Right ventricle myocardium inferior (tissue), 1 donor: ENCODE measurements at regions not wholly inside any gene's neighbourhood (a gene's known extent, or its start where the extent isn't known, plus 50 kb on each side); places are given as distances from the start of the nearest gene placed in this dataset.

ENCODE experiments used
- ATAC-seq: fragments of 200-7000 bp; cut with Tn5 transposase; one replicate; pipeline ENCODE4 v1.9.1; 2020; ENCODE audit warnings: mild to moderate bottlenecking, moderate library complexity
- DNase-seq: peaks from one replicate; pipeline ENCODE4 v3.0.0; 2021; ENCODE audit errors: missing footprints
- intact Hi-C: fragments of 100-400 bp; cut with DNase I; formaldehyde crosslinking; loops from one replicate; pipeline ENCODE4 v1.11.0; 2022
- donor health status: DM: no; HTN: yes; CAD: no; lungs with severe emphysema.

GRCh38 chr2:155215037-155215707, 516.7 kb downstream of the KCNJ3 start:
- ATAC-seq: no peak
- no peak for DNase-seq
- intact Hi-C loops: no loop called here

DNA sequence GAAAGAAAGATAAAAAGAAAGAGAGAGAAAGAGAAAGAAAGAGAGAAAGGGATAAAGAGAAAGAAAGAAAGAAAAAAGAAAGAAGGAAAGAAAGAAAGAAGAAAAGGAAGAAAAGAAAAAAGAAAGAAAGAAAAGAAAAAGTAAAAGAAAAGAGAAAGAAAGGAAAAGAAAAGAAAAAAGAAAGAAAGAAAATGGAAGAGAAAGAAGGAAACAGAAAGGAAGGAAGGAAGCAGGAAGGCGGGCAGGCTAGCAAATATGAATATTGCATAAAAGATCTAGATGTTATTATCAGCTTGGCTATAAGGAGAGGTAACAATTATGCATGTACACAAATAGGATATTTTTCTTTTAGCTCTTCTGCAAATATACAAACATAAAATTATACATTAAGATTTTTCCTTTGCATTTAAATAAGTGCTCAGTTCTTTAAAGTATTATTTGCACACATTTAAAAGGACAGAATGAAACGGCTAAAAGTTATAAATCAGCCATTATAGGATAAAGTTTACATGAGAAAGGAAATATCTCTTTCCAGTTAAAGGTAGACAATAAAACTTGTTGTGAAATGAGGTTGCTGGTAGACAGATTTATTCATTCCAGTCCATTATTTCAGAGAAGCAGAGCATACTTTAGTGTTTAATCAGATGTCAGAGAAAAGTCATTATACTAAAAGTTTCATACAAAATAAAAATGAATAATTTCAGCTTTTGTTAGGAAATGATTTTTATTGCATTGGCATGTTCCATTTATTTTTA, 511.4 kb downstream of the KCNJ3 start:
- intact Hi-C loops: no loop called here
- no peak for ATAC-seq
- DNase-seq: no peak

DNA sequence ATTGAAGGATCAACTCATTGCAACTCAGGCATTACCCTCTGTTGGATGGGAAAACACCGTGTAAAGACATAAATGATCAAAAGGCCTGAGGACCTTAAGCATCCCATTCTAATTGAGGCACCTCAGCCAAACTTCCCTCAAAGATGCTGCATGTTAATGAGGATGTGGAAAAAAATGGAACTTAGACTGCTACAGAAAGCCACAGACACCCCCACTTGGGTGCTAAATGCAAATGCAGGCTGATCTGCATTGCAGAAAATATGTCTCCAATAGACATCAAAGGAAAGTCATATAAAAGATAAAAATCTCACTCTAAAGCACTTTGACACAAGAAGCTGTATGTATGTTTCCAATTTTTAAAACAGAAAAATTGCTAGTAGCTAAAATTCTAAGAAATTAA, 504.7 kb downstream of the KCNJ3 start:
- no peak for DNase-seq
- intact Hi-C loops: no loop called here
- no peak for ATAC-seq

DNA sequence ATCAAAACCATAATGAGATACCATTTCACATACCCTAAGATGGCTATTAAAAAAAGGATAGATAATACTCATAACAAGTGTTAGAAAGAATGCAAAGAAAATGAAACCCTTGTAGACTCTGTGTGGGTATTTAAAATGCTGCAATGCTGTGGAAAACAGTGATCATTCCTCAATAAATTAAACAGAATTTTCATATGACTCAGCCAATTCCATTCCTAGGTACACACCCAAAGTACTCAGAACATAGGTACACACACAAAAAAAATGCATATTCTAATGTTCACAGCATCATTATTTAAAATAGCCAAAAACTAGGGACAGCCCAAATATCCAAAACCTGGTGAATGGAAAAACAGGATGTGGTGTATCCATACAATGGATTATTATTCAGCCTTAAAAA, 502.3 kb downstream of the KCNJ3 start:
- DNase-seq (no peak), ATAC-seq (no peak)
- intact Hi-C loops: no loop called here

- DNase-seq (no peak), ATAC-seq (no peak)
- intact Hi-C loops: no loop called here
Observed at GRCh38 chr2:155190342-155190741, 491.8 kb downstream of the KCNJ3 start.

GRCh38 chr2:155178921-155179320, 480.4 kb downstream of the KCNJ3 start:
- no peak for ATAC-seq
- intact Hi-C loops: no loop called here
- DNase-seq: no peak

DNA sequence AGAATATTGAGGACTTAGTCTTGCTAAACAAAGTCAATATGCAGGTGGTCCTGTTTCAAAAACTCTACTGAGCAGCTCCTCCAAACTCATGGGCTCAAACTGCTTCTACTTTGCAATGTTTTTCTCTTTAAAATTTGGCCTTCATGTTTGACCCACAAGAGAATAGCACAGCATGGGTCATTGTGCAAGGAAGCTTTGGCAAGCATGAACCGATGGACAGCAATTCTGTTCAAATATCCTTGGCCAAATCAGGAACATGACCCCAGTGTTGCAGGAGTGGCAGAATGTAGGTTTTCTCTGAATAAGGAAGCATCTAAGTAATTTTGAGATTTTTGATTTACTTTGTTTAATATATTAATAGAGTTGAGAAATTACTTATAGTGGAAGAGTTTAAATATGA, 477.9 kb downstream of the KCNJ3 start:
- DNase-seq (no peak), ATAC-seq (no peak)
- intact Hi-C loops: no loop called here

DNA sequence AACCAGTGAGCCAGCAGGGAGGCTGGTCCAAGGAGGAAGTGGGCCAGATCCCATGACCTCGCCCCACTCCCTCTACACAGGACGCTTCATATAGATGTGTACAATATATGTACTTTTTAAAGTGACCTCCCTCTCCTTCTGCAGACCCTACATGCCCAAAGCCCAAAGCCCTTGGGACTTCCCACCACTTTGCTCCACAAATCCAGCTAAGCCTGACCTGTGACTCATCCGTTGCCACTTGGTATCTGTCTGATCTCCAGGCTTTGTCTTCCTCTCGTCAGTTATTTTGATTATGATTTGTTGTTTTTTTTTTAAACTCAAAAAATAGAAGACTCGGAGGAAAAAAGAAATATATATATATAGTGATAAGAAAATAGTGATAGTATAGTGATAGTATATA, 470.8 kb downstream of the KCNJ3 start:
- ATAC-seq (no peak), DNase-seq (no peak)
- intact Hi-C loops: no loop called here

- intact Hi-C loops: no loop called here
- DNase-seq (no peak), ATAC-seq (no peak)
Observed at GRCh38 chr2:155162494-155162893, 464.0 kb downstream of the KCNJ3 start.

- ATAC-seq (no peak), DNase-seq (no peak)
- intact Hi-C loops: no loop called here
Observed at GRCh38 chr2:155161314-155161713, 462.8 kb downstream of the KCNJ3 start.

- ATAC-seq: no peak
- intact Hi-C loops: no loop called here
- no peak for DNase-seq
Observed at GRCh38 chr2:155157711-155158110, 459.2 kb downstream of the KCNJ3 start.

GRCh38 chr2:155157065-155157464, 458.6 kb downstream of the KCNJ3 start:
- DNase-seq: no peak
- ATAC-seq: no peak
- intact Hi-C loops: no loop called here

DNA sequence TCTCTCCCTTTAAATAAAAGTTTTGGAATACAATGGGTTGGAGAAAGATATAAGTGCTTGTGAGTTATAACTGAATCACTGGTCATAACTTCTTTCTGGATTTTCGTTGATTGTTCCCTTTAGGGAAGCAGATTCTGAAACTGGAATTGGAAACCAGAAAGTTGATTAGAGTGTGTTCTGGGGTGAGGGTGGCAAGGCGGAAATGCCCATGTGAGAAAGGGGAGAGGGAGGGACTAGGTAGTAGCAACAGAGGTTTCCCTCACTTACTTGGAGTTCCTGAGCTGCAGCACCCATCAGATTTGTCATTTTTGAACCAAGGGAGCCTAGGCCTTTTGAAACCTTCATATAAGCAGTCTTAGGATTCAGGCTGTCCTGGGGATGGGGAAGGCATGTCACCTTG, 453.4 kb downstream of the KCNJ3 start:
- ATAC-seq: no peak
- no peak for DNase-seq
- intact Hi-C loops: no loop called here

- no peak for DNase-seq
- ATAC-seq: no peak
- intact Hi-C loops: no loop called here
Observed at GRCh38 chr2:155151472-155151871, 453.0 kb downstream of the KCNJ3 start.

- intact Hi-C loops: no loop called here
- DNase-seq (no peak), ATAC-seq (no peak)
Observed at GRCh38 chr2:155145758-155146229, 447.3 kb downstream of the KCNJ3 start.

GRCh38 chr2:155141418-155141817, 442.9 kb downstream of the KCNJ3 start:
- intact Hi-C loops: no loop called here
- DNase-seq: no peak
- ATAC-seq: no peak

GRCh38 chr2:155125585-155126230, 427.2 kb downstream of the KCNJ3 start:
- intact Hi-C loops: no loop called here
- DNase-seq (no peak), ATAC-seq (no peak)

- DNase-seq (no peak), ATAC-seq (no peak)
- intact Hi-C loops: no loop called here
Observed at GRCh38 chr2:155115846-155116245, 417.4 kb downstream of the KCNJ3 start.

DNA sequence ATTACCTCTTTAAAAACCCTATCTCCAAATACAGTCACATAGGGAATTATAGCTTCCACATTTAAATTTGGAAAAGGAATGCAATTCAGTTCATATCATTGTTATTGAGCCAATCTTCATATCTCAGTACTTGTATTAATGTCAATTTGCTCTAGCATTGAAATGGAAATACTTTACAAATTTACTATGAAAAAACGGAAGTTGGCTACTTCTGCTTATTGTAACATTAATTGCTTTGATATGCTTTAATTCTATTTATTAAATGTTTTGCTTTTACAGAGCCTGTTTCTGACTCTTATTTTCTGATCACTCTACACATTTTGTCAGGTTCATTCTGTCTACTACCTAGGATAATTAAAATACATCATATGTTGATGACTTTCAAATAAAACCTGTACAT, 412.6 kb downstream of the KCNJ3 start:
- no peak for ATAC-seq

DNA sequence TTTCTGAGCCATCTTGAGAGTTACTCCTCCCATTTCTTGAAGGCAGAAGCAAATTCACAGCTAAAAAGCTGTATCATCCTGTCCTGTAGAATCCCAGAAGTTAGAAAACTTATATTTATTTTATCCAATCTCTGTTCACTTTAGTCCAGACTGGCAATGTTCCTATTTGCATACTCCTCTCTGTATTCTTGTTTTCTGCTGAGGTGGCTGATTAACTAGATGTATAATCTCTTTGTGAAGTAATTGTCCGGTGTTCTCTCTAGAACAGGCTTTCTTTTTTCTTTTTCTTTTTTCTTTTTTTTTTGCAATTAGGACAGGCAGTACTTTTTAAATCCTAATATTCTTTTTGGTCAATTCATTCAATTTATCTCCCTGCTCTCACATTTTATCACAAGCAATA, 411.0 kb downstream of the KCNJ3 start:
- DNase-seq: no peak
- intact Hi-C loops: no loop called here
- ATAC-seq: no peak

More for the DNA sequence above, 412.6 kb downstream of the KCNJ3 start:
- intact Hi-C loops: no loop called here
- DNase-seq: no peak
